ENCODE measurements at regions not wholly inside any gene's neighbourhood (a gene's known extent, or its start where the extent isn't known, plus 50 kb on each side); places are given as distances from the start of the nearest gene placed in this dataset.

- Histone ChIP-seq H3K9ac (ENCODE audit: low read depth in 1 of 2, low read length in 2 of 2) (no peak overlapping the region), H3K27me3 (ENCODE audit: control insufficient read depth in 2 of 2, insufficient read depth in 2 of 2, low read length in 2 of 2) (no peaks in the 10 kb centered on the region), H3K27ac (ENCODE audit: low read depth in 2 of 2, low read length in 2 of 2) (no peak overlapping the region), H3K36me3 (ENCODE audit: control insufficient read depth in 2 of 2, insufficient read depth in 2 of 2, low read length in 2 of 2) (no peaks in the 10 kb centered on the region), H3K4me3 (ENCODE audit: low read length in 2 of 2) (no peak overlapping the region), H3K9me3 (ENCODE audit: control insufficient read depth in 2 of 2, low read length in 2 of 2) (no peaks in the 10 kb centered on the region), H3K4me1 (ENCODE audit: control insufficient read depth in 2 of 2, insufficient read depth in 2 of 2, low read length in 2 of 2) (peaks cover 0 to 2% of the 10 kb centered on the region in 2 donors)
Observed at GRCh38 chr5:81859624-81860023, 108.7 kb upstream of the SSBP2 start.

- Histone ChIP-seq H3K4me1 (ENCODE audit: control insufficient read depth in 2 of 2, insufficient read depth in 2 of 2, low read length in 2 of 2) (peaks cover 4 to 6% of the 10 kb centered on the region in 2 donors), H3K9ac (ENCODE audit: low read depth in 1 of 2, low read length in 2 of 2) (peak overlapping the region in 1 of 2 donors; percentile 5), H3K4me3 (ENCODE audit: low read length in 2 of 2) (no peak overlapping the region), H3K27ac (ENCODE audit: low read depth in 2 of 2, low read length in 2 of 2) (no peak overlapping the region), H3K36me3 (ENCODE audit: control insufficient read depth in 2 of 2, insufficient read depth in 2 of 2, low read length in 2 of 2) (no peaks in the 10 kb centered on the region), H3K9me3 (ENCODE audit: control insufficient read depth in 2 of 2, low read length in 2 of 2) (no peaks in the 10 kb centered on the region), H3K27me3 (ENCODE audit: control insufficient read depth in 2 of 2, insufficient read depth in 2 of 2, low read length in 2 of 2) (no peaks in the 10 kb centered on the region)
Observed at GRCh38 chr5:81856948-81857928, 106.3 kb upstream of the SSBP2 start.

DNA sequence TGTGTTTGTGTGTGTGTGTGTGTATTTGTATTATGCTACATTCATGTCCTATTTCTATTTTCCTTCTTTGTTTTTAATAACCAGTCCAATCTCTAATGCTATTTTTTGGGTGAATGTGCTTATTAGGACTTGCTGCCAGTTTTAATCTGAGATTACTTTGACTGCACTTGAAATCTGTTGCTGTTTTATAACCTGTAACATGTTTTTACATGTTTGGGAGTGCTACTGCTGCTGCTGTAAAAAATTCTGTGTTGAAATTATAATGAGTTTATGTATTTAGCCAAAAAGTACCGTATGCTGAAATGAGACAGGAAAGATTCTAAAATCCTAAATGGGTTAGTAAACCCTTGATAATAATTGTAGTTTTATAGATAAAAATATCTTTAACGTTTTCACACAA is 104.7 kb upstream of the SSBP2 start:
- H3K36me3 ChIP-seq (ENCODE audit: control insufficient read depth in 2 of 2, insufficient read depth in 2 of 2, low read length in 2 of 2), result no peaks in the 10 kb centered on the region
- no peak overlapping the region for H3K27ac ChIP-seq (ENCODE audit: low read depth in 2 of 2, low read length in 2 of 2)
- H3K4me3 ChIP-seq (ENCODE audit: low read length in 2 of 2), result no peak overlapping the region
- H3K4me1 ChIP-seq (ENCODE audit: control insufficient read depth in 2 of 2, insufficient read depth in 2 of 2, low read length in 2 of 2), result peaks cover 12 to 14% of the 10 kb centered on the region in 2 donors
- no peaks in the 10 kb centered on the region for H3K27me3 ChIP-seq (ENCODE audit: control insufficient read depth in 2 of 2, insufficient read depth in 2 of 2, low read length in 2 of 2)
- no peak overlapping the region for H3K9ac ChIP-seq (ENCODE audit: low read depth in 1 of 2, low read length in 2 of 2)
- H3K9me3 ChIP-seq (ENCODE audit: control insufficient read depth in 2 of 2, low read length in 2 of 2), result no peaks in the 10 kb centered on the region

- Histone ChIP-seq H3K36me3 (ENCODE audit: control insufficient read depth in 2 of 2, insufficient read depth in 2 of 2, low read length in 2 of 2) (no peaks in the 10 kb centered on the region), H3K9ac (ENCODE audit: low read depth in 1 of 2, low read length in 2 of 2) (no peak overlapping the region), H3K4me1 (ENCODE audit: control insufficient read depth in 2 of 2, insufficient read depth in 2 of 2, low read length in 2 of 2) (peaks cover 14 to 15% of the 10 kb centered on the region in 2 donors), H3K9me3 (ENCODE audit: control insufficient read depth in 2 of 2, low read length in 2 of 2) (no peaks in the 10 kb centered on the region), H3K4me3 (ENCODE audit: low read length in 2 of 2) (no peak overlapping the region), H3K27me3 (ENCODE audit: control insufficient read depth in 2 of 2, insufficient read depth in 2 of 2, low read length in 2 of 2) (no peaks in the 10 kb centered on the region), H3K27ac (ENCODE audit: low read depth in 2 of 2, low read length in 2 of 2) (no peak overlapping the region)
Observed at GRCh38 chr5:81854915-81855314, 104.0 kb upstream of the SSBP2 start.

DNA sequence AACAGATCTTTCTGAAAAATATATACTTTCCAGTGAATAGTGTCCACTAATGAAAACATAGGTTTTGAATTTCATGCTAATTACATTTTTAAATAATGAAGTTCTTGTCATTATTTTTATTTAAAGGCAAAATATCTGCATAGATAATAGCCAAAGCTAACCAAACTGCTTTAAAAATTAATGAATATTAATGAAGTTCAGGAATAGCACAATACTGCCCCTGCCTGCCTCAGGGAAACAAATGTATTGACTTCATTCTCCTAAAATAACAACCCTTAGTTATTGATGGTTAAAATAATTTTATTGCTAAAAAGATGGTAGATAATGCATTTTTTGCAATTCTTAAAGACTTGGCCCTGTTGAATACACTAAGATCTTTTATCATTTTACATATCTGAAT is 103.6 kb upstream of the SSBP2 start:
- Histone ChIP-seq H3K36me3 (ENCODE audit: control insufficient read depth in 2 of 2, insufficient read depth in 2 of 2, low read length in 2 of 2) (no peaks in the 10 kb centered on the region), H3K9me3 (ENCODE audit: control insufficient read depth in 2 of 2, low read length in 2 of 2) (no peaks in the 10 kb centered on the region), H3K27me3 (ENCODE audit: control insufficient read depth in 2 of 2, insufficient read depth in 2 of 2, low read length in 2 of 2) (no peaks in the 10 kb centered on the region), H3K9ac (ENCODE audit: low read depth in 1 of 2, low read length in 2 of 2) (no peak overlapping the region), H3K4me1 (ENCODE audit: control insufficient read depth in 2 of 2, insufficient read depth in 2 of 2, low read length in 2 of 2) (peaks cover 15 to 17% of the 10 kb centered on the region in 2 donors), H3K4me3 (ENCODE audit: low read length in 2 of 2) (no peak overlapping the region), H3K27ac (ENCODE audit: low read depth in 2 of 2, low read length in 2 of 2) (no peak overlapping the region)

DNA sequence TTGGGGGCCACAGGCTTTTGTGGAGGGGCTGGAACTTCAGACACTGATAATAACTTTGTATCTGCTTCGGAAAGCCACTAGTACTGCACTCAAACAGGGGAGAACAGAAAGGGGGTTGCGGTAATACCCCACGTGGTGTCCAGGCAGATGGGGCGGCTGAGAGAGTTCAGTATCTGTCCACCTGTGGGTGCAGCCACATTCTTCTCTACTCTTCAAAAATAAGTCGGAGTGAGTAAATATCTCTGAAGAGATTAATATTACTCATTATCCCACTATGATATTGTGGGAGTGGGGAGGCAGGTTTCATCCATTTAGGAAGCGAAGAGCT is 102.1 kb upstream of the SSBP2 start:
- Histone ChIP-seq H3K27ac (ENCODE audit: low read depth in 2 of 2, low read length in 2 of 2) (peak overlapping the region in 1 of 2 donors; percentile 59), H3K9me3 (ENCODE audit: control insufficient read depth in 2 of 2, low read length in 2 of 2) (no peaks in the 10 kb centered on the region), H3K27me3 (ENCODE audit: control insufficient read depth in 2 of 2, insufficient read depth in 2 of 2, low read length in 2 of 2) (no peaks in the 10 kb centered on the region), H3K4me1 (ENCODE audit: control insufficient read depth in 2 of 2, insufficient read depth in 2 of 2, low read length in 2 of 2) (peaks cover 15 to 26% of the 10 kb centered on the region in 2 donors), H3K9ac (ENCODE audit: low read depth in 1 of 2, low read length in 2 of 2) (peak overlapping the region in 1 of 2 donors; percentile 61), H3K4me3 (ENCODE audit: low read length in 2 of 2) (peak overlapping the region in 1 of 2 donors; percentile 78), H3K36me3 (ENCODE audit: control insufficient read depth in 2 of 2, insufficient read depth in 2 of 2, low read length in 2 of 2) (no peaks in the 10 kb centered on the region)

- peak overlapping the region; percentile 36 to 59 for H3K27ac ChIP-seq (ENCODE audit: low read depth in 2 of 2, low read length in 2 of 2)
- H3K9ac ChIP-seq (ENCODE audit: low read depth in 1 of 2, low read length in 2 of 2), result peak overlapping the region; percentile 43 to 64
- no peaks in the 10 kb centered on the region for H3K36me3 ChIP-seq (ENCODE audit: control insufficient read depth in 2 of 2, insufficient read depth in 2 of 2, low read length in 2 of 2)
- H3K4me1 ChIP-seq (ENCODE audit: control insufficient read depth in 2 of 2, insufficient read depth in 2 of 2, low read length in 2 of 2), result peaks cover 15 to 27% of the 10 kb centered on the region in 2 donors
- peak overlapping the region; percentile 78 for H3K4me3 ChIP-seq (ENCODE audit: low read length in 2 of 2)
- H3K9me3 ChIP-seq (ENCODE audit: control insufficient read depth in 2 of 2, low read length in 2 of 2), result no peaks in the 10 kb centered on the region
- no peaks in the 10 kb centered on the region for H3K27me3 ChIP-seq (ENCODE audit: control insufficient read depth in 2 of 2, insufficient read depth in 2 of 2, low read length in 2 of 2)
Observed at GRCh38 chr5:81852291-81853029, 101.6 kb upstream of the SSBP2 start.

- no peaks in the 10 kb centered on the region for H3K36me3 ChIP-seq (ENCODE audit: control insufficient read depth in 2 of 2, insufficient read depth in 2 of 2, low read length in 2 of 2)
- H3K27ac ChIP-seq (ENCODE audit: low read depth in 2 of 2, low read length in 2 of 2), result peak overlapping the region; percentile 88 to 92
- peak overlapping the region; percentile 78 for H3K4me3 ChIP-seq (ENCODE audit: low read length in 2 of 2)
- no peaks in the 10 kb centered on the region for H3K9me3 ChIP-seq (ENCODE audit: control insufficient read depth in 2 of 2, low read length in 2 of 2)
- peaks cover 15 to 25% of the 10 kb centered on the region in 2 donors for H3K4me1 ChIP-seq (ENCODE audit: control insufficient read depth in 2 of 2, insufficient read depth in 2 of 2, low read length in 2 of 2)
- no peaks in the 10 kb centered on the region for H3K27me3 ChIP-seq (ENCODE audit: control insufficient read depth in 2 of 2, insufficient read depth in 2 of 2, low read length in 2 of 2)
- H3K9ac ChIP-seq (ENCODE audit: low read depth in 1 of 2, low read length in 2 of 2), result peak overlapping the region; percentile 64 to 75
Observed at GRCh38 chr5:81851481-81852178, 100.7 kb upstream of the SSBP2 start.

DNA sequence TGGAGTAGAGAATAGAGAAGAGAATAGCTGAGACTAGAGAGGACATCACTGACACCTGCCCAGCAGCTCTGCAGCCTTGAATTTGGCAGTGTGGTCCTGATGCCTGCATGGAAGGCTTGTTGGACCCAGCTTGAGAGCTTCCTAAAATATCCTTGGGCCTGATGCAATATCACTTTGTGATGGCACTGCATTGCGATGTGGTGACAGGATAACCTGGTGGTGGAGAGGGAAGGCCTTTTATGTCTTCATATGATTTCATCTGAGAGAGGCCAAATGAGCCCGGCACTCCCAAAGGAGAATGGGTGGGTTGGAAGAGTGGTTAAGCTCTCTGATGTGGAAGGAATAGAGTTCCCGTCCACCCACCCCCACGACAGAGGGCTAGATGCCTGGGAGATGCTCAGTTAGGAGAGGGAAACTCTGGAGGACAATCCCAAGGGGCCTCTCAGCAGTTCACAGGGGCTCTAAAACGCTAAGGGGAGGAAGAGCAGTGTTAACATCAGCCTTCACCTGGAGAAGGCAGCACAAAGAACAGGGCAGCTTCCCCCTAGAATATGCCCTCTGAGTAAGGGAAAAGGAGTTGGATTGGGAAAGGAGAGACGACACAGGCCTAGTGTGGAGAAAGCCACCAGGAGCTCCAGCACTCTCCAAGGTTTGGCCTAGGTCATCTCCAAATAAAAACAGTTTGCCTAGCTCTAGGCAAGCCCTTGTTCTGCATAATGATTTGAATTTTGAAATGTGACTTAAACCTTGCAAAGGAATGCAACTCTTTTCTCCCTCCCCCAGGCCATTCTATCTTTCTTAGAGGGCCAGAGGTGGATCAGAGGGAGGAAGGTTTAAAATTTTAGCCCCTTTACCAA is 99.8 kb upstream of the SSBP2 start:
- H3K9ac ChIP-seq (ENCODE audit: low read depth in 1 of 2, low read length in 2 of 2), result peak overlapping the region; percentile 64 to 75
- H3K27me3 ChIP-seq (ENCODE audit: control insufficient read depth in 2 of 2, insufficient read depth in 2 of 2, low read length in 2 of 2), result no peaks in the 10 kb centered on the region
- H3K4me3 ChIP-seq (ENCODE audit: low read length in 2 of 2), result peak overlapping the region; percentile 78
- H3K4me1 ChIP-seq (ENCODE audit: control insufficient read depth in 2 of 2, insufficient read depth in 2 of 2, low read length in 2 of 2), result peaks cover 15 to 25% of the 10 kb centered on the region in 2 donors
- H3K9me3 ChIP-seq (ENCODE audit: control insufficient read depth in 2 of 2, low read length in 2 of 2), result no peaks in the 10 kb centered on the region
- peak overlapping the region; percentile 88 to 92 for H3K27ac ChIP-seq (ENCODE audit: low read depth in 2 of 2, low read length in 2 of 2)
- no peaks in the 10 kb centered on the region for H3K36me3 ChIP-seq (ENCODE audit: control insufficient read depth in 2 of 2, insufficient read depth in 2 of 2, low read length in 2 of 2)
